Fibroblast of skin of abdomen (primary cell): ENCODE measurements at regions not wholly inside any gene's neighbourhood (a gene's known extent, or its start where the extent isn't known, plus 50 kb on each side); places are given as distances from the start of the nearest gene placed in this dataset.
"Not testable (repeated sequence)": the region's sequence is repeated elsewhere in the genome, so short reads cannot be mapped to it uniquely, and the experiment has no call there.

Source experiments
- DNase-seq: peaks from one replicate; pipeline ENCODE4 v3.0.0-alpha.2; 2013

- peak; percentile 56 for DNase-seq
Measured at GRCh38 chr12:105482951-105483350, 152.5 kb downstream of the C12orf75 start.

- DNase-seq, result no peak
Measured at GRCh38 chr12:105483691-105484090, 153.2 kb downstream of the C12orf75 start.

- peak; percentile 83 for DNase-seq
Measured at GRCh38 chr12:105485321-105485910, 154.9 kb downstream of the C12orf75 start.

GRCh38 chr12:105485921-105486320 is 155.4 kb downstream of the C12orf75 start:
- DNase-seq, result no peak

GRCh38 chr12:105487963-105488362 is 157.5 kb downstream of the C12orf75 start:
- no peak for DNase-seq

- peak; percentile 94 for DNase-seq
Measured at GRCh38 chr12:105492591-105493545, 162.4 kb downstream of the C12orf75 start.

- no peak for DNase-seq
Measured at GRCh38 chr12:105499205-105499604, 168.7 kb downstream of the C12orf75 start.

GRCh38 chr12:105500676-105501075 is 170.2 kb downstream of the C12orf75 start:
- DNase-seq, result not testable (repeated sequence)

GRCh38 chr12:105502426-105502930 is 172.0 kb downstream of the C12orf75 start:
- no peak for DNase-seq

- DNase-seq, result no peak
Measured at GRCh38 chr12:105503619-105504018, 173.1 kb downstream of the C12orf75 start.

GRCh38 chr12:105504286-105504685 is 173.8 kb downstream of the C12orf75 start:
- no peak for DNase-seq

- DNase-seq, result no peak
Measured at GRCh38 chr12:105506678-105507310, 176.3 kb downstream of the C12orf75 start.

GRCh38 chr12:105507311-105508038 is 177.0 kb downstream of the C12orf75 start:
- DNase-seq, result peak; percentile 87

GRCh38 chr12:105508096-105508495 is 177.6 kb downstream of the C12orf75 start:
- DNase-seq, result no peak

- no peak for DNase-seq
Measured at GRCh38 chr12:105510526-105510925, 180.0 kb downstream of the C12orf75 start.

GRCh38 chr12:105512861-105513260 is 182.4 kb downstream of the C12orf75 start:
- not testable (repeated sequence) for DNase-seq

- DNase-seq, result peak; percentile 92
Measured at GRCh38 chr12:105522166-105522825, 191.8 kb downstream of the C12orf75 start.

GRCh38 chr12:105523164-105524057 is 192.9 kb downstream of the C12orf75 start:
- peak; percentile 97 for DNase-seq

GRCh38 chr12:105524961-105525360 is 194.5 kb downstream of the C12orf75 start:
- peak; percentile 17 for DNase-seq

- no peak for DNase-seq
Measured at GRCh38 chr12:105534068-105534467, 203.6 kb downstream of the C12orf75 start.

- DNase-seq, result not testable (repeated sequence)
Measured at GRCh38 chr12:105535033-105535432, 204.5 kb downstream of the C12orf75 start.
